Uterus (tissue), 2 donors: ENCODE measurements at regions not wholly inside any gene's neighbourhood (a gene's known extent, or its start where the extent isn't known, plus 50 kb on each side); places are given as distances from the start of the nearest gene placed in this dataset.

Experiments
- CTCF ChIP-seq, 4 experiments: fragments of 200-600 bp in 2 of 4; fragments of 450-650 bp in 2 of 4; sonication (generic) in 2 of 4; IDR thresholded peaks; one replicate each; pipeline ENCODE4 v1.5.1; 2016 to 2019; ENCODE audit warnings: antibody characterized with exemption in 4 of 4, mild to moderate bottlenecking in 2 of 4, moderate library complexity in 1 of 4
- POLR2A ChIP-seq, 2 donors: fragments of 450-650 bp; IDR thresholded peaks; one replicate each; pipeline ENCODE4 v1.6.1; 2016; ENCODE audit warnings: antibody characterized with exemption in 2 of 2, mild to moderate bottlenecking in 1 of 2, moderate library complexity in 1 of 2

DNA sequence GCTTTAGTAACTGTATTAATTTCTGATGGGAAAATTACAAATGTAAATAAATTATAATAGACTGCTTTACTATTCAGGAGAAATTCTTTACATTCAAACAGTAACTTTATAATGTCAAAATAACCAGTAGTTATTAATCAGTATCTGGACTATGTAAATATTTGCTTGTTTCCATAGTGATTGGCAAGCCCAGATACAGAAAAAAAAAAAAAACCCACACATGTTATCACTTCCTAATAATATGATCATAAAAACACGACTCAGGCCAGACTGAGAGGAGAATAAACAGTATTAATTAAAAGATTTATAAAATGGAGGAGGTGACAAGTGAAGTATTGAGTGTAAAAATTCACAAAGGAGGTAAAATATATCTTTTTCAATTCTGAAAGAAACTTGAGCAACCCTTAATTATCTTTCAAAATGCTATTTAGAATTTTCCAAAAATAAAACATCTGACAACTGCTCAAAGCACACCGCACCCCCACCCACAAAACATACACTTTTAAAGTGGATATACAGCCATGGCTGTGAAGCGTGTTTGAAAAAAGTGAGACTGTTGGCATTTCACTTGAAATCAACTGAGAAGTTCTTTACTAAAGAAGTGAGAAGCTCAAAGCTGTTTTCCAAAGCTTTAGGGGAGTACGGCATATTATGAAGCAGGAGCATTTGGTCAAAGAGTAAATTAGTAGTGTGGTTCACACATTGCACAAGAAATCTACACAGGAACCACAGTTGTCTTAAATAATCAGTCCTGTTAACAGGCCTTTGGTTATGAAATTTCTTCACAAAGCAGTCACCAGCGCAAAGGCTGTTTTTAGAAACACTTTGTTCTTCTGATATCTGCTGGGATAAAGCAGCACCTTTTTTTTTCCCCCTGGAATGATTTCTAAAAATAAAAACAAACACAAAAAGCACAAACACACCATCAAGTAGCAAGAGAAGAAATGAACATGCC lies 475.8 kb downstream of the TXNL1 start:
- no peak for TF ChIP-seq POLR2A (IDR thresholded peaks at IDR 0.05)
- no peak for TF ChIP-seq CTCF (IDR thresholded peaks at IDR 0.05)
